ENCODE measurements at regions not wholly inside any gene's neighbourhood (a gene's known extent, or its start where the extent isn't known, plus 50 kb on each side); places are given as distances from the start of the nearest gene placed in this dataset.
"Not testable (repeated sequence)": the region's sequence is repeated elsewhere in the genome, so short reads cannot be mapped to it uniquely, and the experiment has no call there.

DNA sequence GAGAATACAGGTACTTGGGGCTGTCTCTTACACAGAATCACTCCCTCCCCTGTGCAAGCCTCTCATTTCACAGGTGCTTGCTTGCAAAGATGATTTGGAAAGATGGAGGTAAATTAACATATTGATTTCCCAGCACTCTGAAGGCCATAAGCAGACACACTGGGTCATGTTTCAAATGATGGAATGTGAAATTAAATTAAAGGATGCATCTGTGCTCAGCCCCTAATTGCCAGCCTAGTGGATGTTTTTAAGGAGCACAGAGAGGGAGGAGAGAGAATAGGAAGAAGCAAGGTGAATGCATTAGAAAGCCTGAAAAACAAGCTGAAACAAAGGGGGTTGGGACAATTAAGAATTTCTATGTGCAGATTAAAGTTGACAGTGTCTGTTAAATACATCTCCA is 96.1 kb upstream of the GRIP1 start:
- no peak for DNase-seq (ENCODE audit: low read depth in 2 of 2)

- no peak for DNase-seq (ENCODE audit: low read depth in 2 of 2)
Measured at GRCh38 chr12:66775871-66776270, 97.0 kb upstream of the GRIP1 start.

DNA sequence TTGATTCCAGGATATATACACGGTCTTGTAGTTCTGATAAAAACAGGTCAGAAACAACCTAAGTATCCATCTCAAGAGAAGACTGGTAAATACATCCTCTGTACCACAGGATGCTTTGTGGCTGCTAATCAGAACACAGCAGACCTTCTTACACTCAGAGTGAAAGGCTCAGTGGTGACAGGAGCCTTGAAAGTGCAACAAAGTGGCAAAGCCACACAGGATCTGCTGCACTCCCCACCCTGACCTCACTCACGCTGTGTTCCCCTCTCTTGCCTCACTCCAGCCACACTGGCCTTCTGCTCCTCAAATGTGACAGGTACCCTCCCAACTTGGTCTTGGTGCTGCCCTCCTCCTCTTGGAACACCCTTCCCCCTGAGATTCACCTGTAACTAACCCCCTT is 98.1 kb upstream of the GRIP1 start:
- peak; percentile 3 to 20 for DNase-seq (ENCODE audit: low read depth in 2 of 2)

- DNase-seq (ENCODE audit: low read depth in 2 of 2) = no peak
Measured at GRCh38 chr12:66779466-66779865, 100.6 kb upstream of the GRIP1 start.

GRCh38 chr12:66786531-66787308 is 107.8 kb upstream of the GRIP1 start:
- DNase-seq (ENCODE audit: low read depth in 2 of 2) = no peak

DNA sequence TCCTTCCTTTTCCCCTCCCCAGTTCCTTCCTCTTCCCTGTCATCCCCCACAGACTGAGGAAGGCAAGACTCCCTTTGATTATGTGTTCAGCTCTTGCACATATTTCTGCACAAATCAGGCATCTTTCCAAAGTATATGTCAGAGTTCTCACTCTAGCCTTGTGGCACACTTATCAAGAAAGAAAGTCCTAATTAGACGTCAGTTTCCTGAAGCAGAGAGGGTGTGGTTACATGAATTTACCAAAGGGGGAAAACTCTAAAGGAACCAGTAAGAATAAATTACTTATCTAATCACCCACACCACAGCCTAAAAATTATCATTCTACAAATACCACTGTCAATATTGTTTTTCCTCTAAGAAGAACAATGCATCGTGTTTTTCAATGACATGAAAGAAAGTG is 120.7 kb upstream of the GRIP1 start:
- no peak for DNase-seq (ENCODE audit: low read depth in 2 of 2)

GRCh38 chr12:66800046-66800445 is 121.2 kb upstream of the GRIP1 start:
- no peak for DNase-seq (ENCODE audit: low read depth in 2 of 2)

DNA sequence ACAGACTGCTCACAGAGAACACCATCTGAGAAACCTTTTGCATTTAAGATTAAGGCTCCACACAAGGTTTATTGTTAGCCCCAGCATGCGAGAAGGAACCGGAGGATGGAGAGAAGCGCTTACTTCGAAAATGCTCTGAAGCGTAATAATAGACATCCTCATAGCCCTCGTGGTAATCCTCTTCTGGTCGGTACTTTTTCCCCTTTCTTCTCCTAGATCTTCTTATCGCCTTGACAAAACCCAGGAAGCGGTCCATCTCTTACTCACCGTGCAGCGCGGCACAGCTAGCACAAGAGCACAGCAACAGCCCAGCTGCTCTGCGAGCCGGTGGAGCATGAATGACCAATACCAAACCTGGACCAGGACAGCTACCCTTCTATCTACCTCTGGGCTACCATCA is 125.1 kb upstream of the GRIP1 start:
- DNase-seq (ENCODE audit: low read depth in 2 of 2) = no peak

GRCh38 chr12:66804563-66804974 is 125.7 kb upstream of the GRIP1 start:
- no peak for DNase-seq (ENCODE audit: low read depth in 2 of 2)

- DNase-seq (ENCODE audit: low read depth in 2 of 2) = no peak
Measured at GRCh38 chr12:66808606-66809005, 129.7 kb upstream of the GRIP1 start.

DNA sequence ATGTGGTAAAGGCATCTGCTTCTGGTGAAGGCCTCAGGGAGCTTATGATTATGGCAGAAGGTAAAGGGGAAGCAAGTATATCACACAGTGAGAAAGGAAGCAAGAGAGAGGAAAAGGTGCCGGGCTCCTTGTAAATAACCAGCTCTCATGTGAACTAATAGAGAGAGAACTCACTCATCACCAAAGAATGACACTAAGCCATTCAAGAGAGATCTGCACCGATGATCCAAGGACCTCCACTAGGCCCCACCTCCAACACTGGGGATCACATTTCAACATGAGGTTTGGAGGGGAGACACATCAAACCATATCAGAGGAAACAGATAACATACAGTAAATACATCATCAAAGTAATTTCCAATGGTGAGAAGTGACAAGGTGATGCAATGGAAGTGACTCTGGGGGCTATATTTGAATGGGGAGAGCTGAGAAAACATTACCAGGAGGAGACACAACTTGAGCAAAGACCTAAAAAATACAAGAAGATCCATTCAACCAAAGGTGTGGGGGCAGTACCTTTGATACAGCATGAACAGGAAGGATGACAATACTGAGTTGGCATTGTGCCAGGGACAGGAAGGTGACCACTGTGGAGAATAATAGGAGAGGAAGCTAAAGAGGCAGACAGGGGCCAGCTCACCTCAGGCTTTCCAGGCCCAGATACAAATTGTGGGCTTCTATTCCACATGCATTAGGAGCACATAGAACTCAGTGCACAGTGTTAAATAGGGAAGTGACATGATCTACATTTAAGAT is 134.4 kb upstream of the GRIP1 start:
- no peak for DNase-seq (ENCODE audit: low read depth in 2 of 2)

DNA sequence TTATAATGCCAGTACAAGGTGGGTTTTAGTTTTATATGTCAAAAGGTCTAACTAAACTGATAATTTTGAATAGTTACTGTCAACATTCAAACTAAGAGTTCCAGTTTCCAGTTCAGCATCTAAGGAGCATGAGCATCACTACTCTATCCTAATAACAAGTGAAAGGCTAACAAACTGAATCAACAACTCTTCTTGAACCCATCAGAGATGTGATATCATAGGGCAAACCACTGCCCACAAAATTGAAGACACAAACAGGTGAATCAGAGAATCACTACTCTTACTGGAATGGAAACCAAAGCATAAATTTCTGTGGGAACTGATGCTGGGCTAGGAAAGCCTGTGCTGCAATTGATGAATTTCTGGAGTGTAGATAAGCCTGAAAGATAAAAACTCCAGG is 140.7 kb upstream of the GRIP1 start:
- DNase-seq (ENCODE audit: low read depth in 2 of 2) = no peak

DNA sequence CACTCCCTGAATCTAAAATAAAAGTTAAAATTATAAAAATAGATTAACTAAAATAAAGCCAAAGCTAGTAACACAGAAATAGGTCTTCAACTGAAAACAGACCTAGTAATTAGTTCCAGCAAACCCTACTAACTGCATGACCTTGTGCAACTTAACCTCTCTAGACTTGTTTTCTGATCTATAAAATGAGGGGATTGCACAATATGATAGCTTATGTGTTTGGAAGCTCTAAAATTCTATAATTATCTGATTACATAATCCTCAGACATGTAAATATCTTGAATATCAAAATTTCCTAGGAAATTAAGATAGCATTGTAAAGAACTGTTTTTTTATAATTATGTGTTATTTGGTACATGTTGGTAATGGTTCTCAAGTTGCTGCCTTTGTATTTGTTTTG is 144.1 kb upstream of the GRIP1 start:
- DNase-seq (ENCODE audit: low read depth in 2 of 2) = no peak

GRCh38 chr12:66823857-66824570 is 145.1 kb upstream of the GRIP1 start:
- no peak for DNase-seq (ENCODE audit: low read depth in 2 of 2)

DNA sequence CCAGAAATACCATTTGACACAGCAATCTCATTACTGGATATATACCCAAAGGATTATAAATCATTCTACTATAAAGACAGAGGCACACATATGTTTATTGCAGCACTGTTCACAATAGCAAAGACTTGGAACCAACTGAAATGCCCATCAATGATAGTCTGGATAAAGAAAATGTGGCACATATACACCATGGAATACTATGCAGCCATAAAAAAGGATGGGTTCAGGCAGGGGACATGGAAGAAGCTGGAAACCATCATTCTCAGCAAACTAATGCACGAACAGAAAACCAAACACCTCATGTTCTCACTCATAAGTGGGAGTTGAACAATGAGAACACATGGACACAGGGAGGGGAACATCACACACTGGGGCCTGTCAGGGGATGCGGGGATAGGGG is 147.0 kb upstream of the GRIP1 start:
- not testable (repeated sequence) for DNase-seq (ENCODE audit: low read depth in 2 of 2)

- no peak for DNase-seq (ENCODE audit: low read depth in 2 of 2)
Measured at GRCh38 chr12:66829660-66830325, 150.9 kb upstream of the GRIP1 start.

- no peak for DNase-seq (ENCODE audit: low read depth in 2 of 2)
Measured at GRCh38 chr12:66831495-66831894, 152.6 kb upstream of the GRIP1 start.

DNA sequence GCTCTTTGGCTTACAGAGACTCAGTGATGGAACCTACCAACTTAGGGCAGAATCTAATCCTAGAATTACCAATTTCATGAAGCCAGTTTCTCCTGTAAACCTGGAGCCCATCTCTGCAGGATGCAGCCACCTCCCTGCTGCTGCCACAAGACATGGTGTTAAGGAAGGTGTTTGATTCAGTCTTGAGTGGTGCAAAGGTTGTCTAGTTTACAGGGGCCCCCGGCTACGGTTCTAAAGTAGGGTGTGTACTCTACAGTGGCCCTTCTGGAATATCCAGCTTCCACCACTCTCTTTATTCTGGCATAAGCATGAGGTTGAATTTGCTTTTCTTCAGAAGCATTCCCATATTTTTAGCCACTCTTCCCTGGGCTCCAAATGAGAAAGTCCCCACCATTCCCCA is 154.1 kb upstream of the GRIP1 start:
- DNase-seq (ENCODE audit: low read depth in 2 of 2) = no peak

- no peak for DNase-seq (ENCODE audit: low read depth in 2 of 2)
Measured at GRCh38 chr12:66836623-66837310, 157.9 kb upstream of the GRIP1 start.

GRCh38 chr12:66837311-66837627 is 158.4 kb upstream of the GRIP1 start:
- DNase-seq (ENCODE audit: low read depth in 2 of 2) = no peak

DNA sequence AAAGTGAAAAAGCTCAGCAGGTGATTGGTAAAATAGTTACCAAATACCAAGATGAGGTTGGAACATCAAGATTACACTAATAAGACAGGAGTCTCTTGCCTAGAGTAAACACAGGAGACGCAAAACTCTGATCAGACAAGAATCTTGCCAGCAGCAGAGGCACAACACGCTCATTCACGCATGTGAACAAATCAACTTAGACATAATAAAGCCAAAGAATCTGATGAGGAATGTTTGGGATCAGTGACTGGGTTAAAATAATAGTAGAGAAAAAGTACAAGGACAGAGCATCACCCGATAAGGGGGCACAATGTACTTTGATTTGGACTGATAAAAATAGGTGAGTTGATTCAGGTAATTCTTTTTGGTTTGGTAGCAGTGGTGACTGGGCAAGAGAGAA is 159.5 kb upstream of the GRIP1 start:
- DNase-seq (ENCODE audit: low read depth in 2 of 2) = no peak

DNA sequence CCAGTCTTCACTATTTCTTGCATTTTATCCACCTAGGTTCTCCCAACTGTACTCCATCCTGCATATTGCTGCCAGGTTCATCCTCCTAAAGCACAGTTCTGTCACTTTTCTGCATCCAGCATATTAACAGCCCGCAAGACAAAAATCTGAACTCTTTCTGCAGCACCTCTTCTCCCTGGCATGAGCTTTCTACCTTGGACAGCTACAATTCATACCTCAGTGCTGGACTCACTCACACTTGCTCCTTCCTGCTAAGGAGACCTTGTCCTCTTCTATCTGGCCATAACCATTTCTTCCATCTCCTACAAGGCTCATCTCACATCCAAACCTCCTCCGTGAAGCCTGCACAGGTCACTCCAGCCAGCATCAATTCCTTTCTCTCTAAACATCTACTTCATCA is 170.1 kb upstream of the GRIP1 start:
- DNase-seq (ENCODE audit: low read depth in 2 of 2) = no peak
